ENCODE measurements at regions not wholly inside any gene's neighbourhood (a gene's known extent, or its start where the extent isn't known, plus 50 kb on each side); places are given as distances from the start of the nearest gene placed in this dataset.
A peak's percentile ranks its signal among the peaks of the same experiment; 100 is the strongest.

GRCh38 chr6:166749666-166750065 is 122.6 kb upstream of the RPS6KA2 start:
- Histone ChIP-seq H3K36me3 (no peaks in the 10 kb centered on the region), H3K27me3 (no peaks in the 10 kb centered on the region), H3K4me3 (no peak overlapping the region), H3K9me3 (replicated peaks) (no peaks in the 10 kb centered on the region), H3K27ac (no peak overlapping the region), H3K4me1 (peaks cover 20% of the 10 kb centered on the region)
- no peak for DNase-seq

- Histone ChIP-seq H3K9me3 (replicated peaks) (no peaks in the 10 kb centered on the region), H3K27ac (no peak overlapping the region), H3K36me3 (no peaks in the 10 kb centered on the region), H3K4me1 (peaks cover 22% of the 10 kb centered on the region), H3K4me3 (no peak overlapping the region), H3K27me3 (no peaks in the 10 kb centered on the region)
- DNase-seq = peak in 1 of 2 experiments; percentile 39
Observed at GRCh38 chr6:166747644-166748595, 120.9 kb upstream of the RPS6KA2 start.

- peaks cover 10% of the 10 kb centered on the region for H3K4me1 ChIP-seq
- no peak for DNase-seq
- H3K27ac ChIP-seq = no peak overlapping the region
- no peaks in the 10 kb centered on the region for H3K36me3 ChIP-seq
- no peaks in the 10 kb centered on the region for H3K9me3 ChIP-seq (replicated peaks)
- H3K27me3 ChIP-seq = no peaks in the 10 kb centered on the region
- H3K4me3 ChIP-seq = no peak overlapping the region
Observed at GRCh38 chr6:166745801-166746668, 119.0 kb upstream of the RPS6KA2 start.

GRCh38 chr6:166744223-166745134 is 117.4 kb upstream of the RPS6KA2 start:
- Histone ChIP-seq H3K27ac (no peak overlapping the region), H3K9me3 (replicated peaks) (no peaks in the 10 kb centered on the region), H3K4me1 (peaks cover 3% of the 10 kb centered on the region; the same call in 1 of the 2 replicates), H3K27me3 (no peaks in the 10 kb centered on the region), H3K36me3 (no peaks in the 10 kb centered on the region), H3K4me3 (no peak overlapping the region)
- DNase-seq = no peak

- DNase-seq = peak in 1 of 2 experiments; percentile 34
Observed at GRCh38 chr6:166743406-166744222, 116.6 kb upstream of the RPS6KA2 start.

GRCh38 chr6:166742981-166743380 is 115.9 kb upstream of the RPS6KA2 start:
- H3K9me3 ChIP-seq (replicated peaks) = no peaks in the 10 kb centered on the region
- H3K27ac ChIP-seq = no peak overlapping the region
- DNase-seq = no peak
- no peaks in the 10 kb centered on the region for H3K36me3 ChIP-seq
- H3K4me3 ChIP-seq = no peak overlapping the region
- no peaks in the 10 kb centered on the region for H3K27me3 ChIP-seq
- peaks cover 3% of the 10 kb centered on the region; the same call in 1 of the 2 replicates for H3K4me1 ChIP-seq

More at GRCh38 chr6:166743406-166744222, 116.6 kb upstream of the RPS6KA2 start:
- Histone ChIP-seq H3K9me3 (replicated peaks) (no peaks in the 10 kb centered on the region), H3K36me3 (no peaks in the 10 kb centered on the region), H3K4me1 (peaks cover 3% of the 10 kb centered on the region; the same call in 1 of the 2 replicates), H3K4me3 (no peak overlapping the region), H3K27ac (no peak overlapping the region), H3K27me3 (no peaks in the 10 kb centered on the region)

GRCh38 chr6:166739976-166740318 is 112.9 kb upstream of the RPS6KA2 start:
- Histone ChIP-seq H3K36me3 (no peaks in the 10 kb centered on the region), H3K4me3 (no peak overlapping the region), H3K27ac (no peak overlapping the region), H3K9me3 (replicated peaks) (no peaks in the 10 kb centered on the region), H3K27me3 (no peaks in the 10 kb centered on the region), H3K4me1 (peaks cover 3% of the 10 kb centered on the region; the same call in 1 of the 2 replicates)
- no peak for DNase-seq

- peak in 1 of 2 experiments; percentile 25 for DNase-seq
- H3K4me3 ChIP-seq = no peak overlapping the region
Observed at GRCh38 chr6:166739117-166739975, 112.3 kb upstream of the RPS6KA2 start.

GRCh38 chr6:166738386-166739116 is 111.5 kb upstream of the RPS6KA2 start:
- H3K36me3 ChIP-seq = no peaks in the 10 kb centered on the region
- H3K27me3 ChIP-seq = no peaks in the 10 kb centered on the region; the same call in 1 of the 2 replicates
- H3K4me1 ChIP-seq = no peaks in the 10 kb centered on the region
- no peaks in the 10 kb centered on the region for H3K9me3 ChIP-seq (replicated peaks)
- no peak for DNase-seq
- no peak overlapping the region for H3K27ac ChIP-seq
- H3K4me3 ChIP-seq = no peak overlapping the region

More at GRCh38 chr6:166739117-166739975, 112.3 kb upstream of the RPS6KA2 start:
- Histone ChIP-seq H3K27me3 (no peaks in the 10 kb centered on the region), H3K27ac (no peak overlapping the region), H3K9me3 (replicated peaks) (no peaks in the 10 kb centered on the region), H3K4me1 (peaks cover 3% of the 10 kb centered on the region; the same call in 1 of the 2 replicates), H3K36me3 (no peaks in the 10 kb centered on the region)

GRCh38 chr6:166737261-166737660 is 110.2 kb upstream of the RPS6KA2 start:
- Histone ChIP-seq H3K27me3 (no peaks in the 10 kb centered on the region; the same call in 1 of the 2 replicates), H3K4me3 (no peak overlapping the region), H3K27ac (no peak overlapping the region), H3K4me1 (no peaks in the 10 kb centered on the region), H3K9me3 (replicated peaks) (no peaks in the 10 kb centered on the region), H3K36me3 (no peaks in the 10 kb centered on the region)
- no peak for DNase-seq

- H3K36me3 ChIP-seq = no peaks in the 10 kb centered on the region
- no peaks in the 10 kb centered on the region for H3K4me1 ChIP-seq
- H3K4me3 ChIP-seq = no peak overlapping the region
- no peak overlapping the region for H3K27ac ChIP-seq
- H3K27me3 ChIP-seq = no peaks in the 10 kb centered on the region; the same call in 1 of the 2 replicates
- H3K9me3 ChIP-seq (replicated peaks) = no peaks in the 10 kb centered on the region
- no peak for DNase-seq
Observed at GRCh38 chr6:166736634-166737033, 109.6 kb upstream of the RPS6KA2 start.

- no peaks in the 10 kb centered on the region for H3K4me1 ChIP-seq
- no peaks in the 10 kb centered on the region for H3K36me3 ChIP-seq
Observed at GRCh38 chr6:166733900-166734299, 106.8 kb upstream of the RPS6KA2 start.

More at GRCh38 chr6:166733900-166734299, 106.8 kb upstream of the RPS6KA2 start:
- Histone ChIP-seq H3K27ac (no peak overlapping the region), H3K4me3 (no peak overlapping the region), H3K27me3 (no peaks in the 10 kb centered on the region; the same call in 1 of the 2 replicates), H3K9me3 (replicated peaks) (no peaks in the 10 kb centered on the region)
- DNase-seq = no peak
